BE2C (cell line): ENCODE measurements at regions not wholly inside any gene's neighbourhood (a gene's known extent, or its start where the extent isn't known, plus 50 kb on each side); places are given as distances from the start of the nearest gene placed in this dataset.
"Not testable (repeated sequence)": the region's sequence is repeated elsewhere in the genome, so short reads cannot be mapped to it uniquely, and the experiment has no call there.

Experiments used
- DNase-seq: peaks from one replicate; pipeline ENCODE4 v3.0.0-alpha.2; 2020
- H3K27me3 ChIP-seq: fragments of 250-450 bp; sonication (Bioruptor Pico); 2 replicates; pipeline ENCODE4 v1.5.1; 2020; ENCODE audit warnings: mild to moderate bottlenecking
- H3K36me3 ChIP-seq: fragments of 250-450 bp; sonication (Bioruptor Pico); 2 replicates; pipeline ENCODE4 v1.5.1; 2020; ENCODE audit warnings: mild to moderate bottlenecking
- H3K4me1 ChIP-seq: fragments of 250-450 bp; sonication (Bioruptor Pico); 2 replicates; pipeline ENCODE4 v1.5.1; 2020
- H3K4me3 ChIP-seq: 2 replicates; pipeline ENCODE4 v1.5.1; 2011; ENCODE audit warnings: low read depth, low read length
- H3K9me3 ChIP-seq: fragments of 250-450 bp; sonication (Bioruptor Pico); 2 replicates; pipeline ENCODE4 v1.5.1; 2020
- TF ChIP-seq, protein P1 (sequence below): IDR thresholded peaks from 2 replicates; pipeline ENCODE4 v1.5.1; 2012; ENCODE audit warnings: mild to moderate bottlenecking, low read depth, low read length

GRCh38 chr12:62196146-62196545 is 64.1 kb upstream of the USP15 start:
- Histone ChIP-seq H3K4me1 (no peaks in the 10 kb centered on the region), H3K36me3 (no peaks in the 10 kb centered on the region), H3K9me3 (no peaks in the 10 kb centered on the region), H3K27me3 (peaks cover 24% of the 10 kb centered on the region), H3K4me3 (no peak overlapping the region)
- no peak for DNase-seq
- TF ChIP-seq, protein P1, sequence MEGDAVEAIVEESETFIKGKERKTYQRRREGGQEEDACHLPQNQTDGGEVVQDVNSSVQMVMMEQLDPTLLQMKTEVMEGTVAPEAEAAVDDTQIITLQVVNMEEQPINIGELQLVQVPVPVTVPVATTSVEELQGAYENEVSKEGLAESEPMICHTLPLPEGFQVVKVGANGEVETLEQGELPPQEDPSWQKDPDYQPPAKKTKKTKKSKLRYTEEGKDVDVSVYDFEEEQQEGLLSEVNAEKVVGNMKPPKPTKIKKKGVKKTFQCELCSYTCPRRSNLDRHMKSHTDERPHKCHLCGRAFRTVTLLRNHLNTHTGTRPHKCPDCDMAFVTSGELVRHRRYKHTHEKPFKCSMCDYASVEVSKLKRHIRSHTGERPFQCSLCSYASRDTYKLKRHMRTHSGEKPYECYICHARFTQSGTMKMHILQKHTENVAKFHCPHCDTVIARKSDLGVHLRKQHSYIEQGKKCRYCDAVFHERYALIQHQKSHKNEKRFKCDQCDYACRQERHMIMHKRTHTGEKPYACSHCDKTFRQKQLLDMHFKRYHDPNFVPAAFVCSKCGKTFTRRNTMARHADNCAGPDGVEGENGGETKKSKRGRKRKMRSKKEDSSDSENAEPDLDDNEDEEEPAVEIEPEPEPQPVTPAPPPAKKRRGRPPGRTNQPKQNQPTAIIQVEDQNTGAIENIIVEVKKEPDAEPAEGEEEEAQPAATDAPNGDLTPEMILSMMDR = no peak

- not testable (repeated sequence) for H3K4me1 ChIP-seq, DNase-seq, H3K9me3 ChIP-seq, H3K27me3 ChIP-seq, H3K4me3 ChIP-seq, H3K36me3 ChIP-seq
Measured at GRCh38 chr12:62202861-62203260, 57.3 kb upstream of the USP15 start.

GRCh38 chr12:62205346-62205745 is 54.9 kb upstream of the USP15 start:
- DNase-seq = no peak
- H3K4me3 ChIP-seq = no peak overlapping the region
- no peaks in the 10 kb centered on the region for H3K27me3 ChIP-seq
- no peaks in the 10 kb centered on the region for H3K9me3 ChIP-seq
- TF ChIP-seq, protein P1 = no peak
- no peaks in the 10 kb centered on the region; the same call in 1 of the 2 replicates for H3K4me1 ChIP-seq
- no peaks in the 10 kb centered on the region for H3K36me3 ChIP-seq

GRCh38 chr12:62207248-62207647 is 53.0 kb upstream of the USP15 start:
- DNase-seq = no peak
- Histone ChIP-seq H3K27me3 (no peaks in the 10 kb centered on the region), H3K36me3 (no peaks in the 10 kb centered on the region), H3K4me3 (no peak overlapping the region), H3K4me1 (no peaks in the 10 kb centered on the region; the same call in 1 of the 2 replicates), H3K9me3 (no peaks in the 10 kb centered on the region)
- TF ChIP-seq, protein P1 = no peak
